HepG2 (cell line): ENCODE measurements at regions not wholly inside any gene's neighbourhood (a gene's known extent, or its start where the extent isn't known, plus 50 kb on each side); places are given as distances from the start of the nearest gene placed in this dataset.
A peak's percentile ranks its signal among the peaks of the same experiment; 100 is the strongest.

Experiments used
- ELK4 ChIP-seq: sonication (generic); formaldehyde crosslinking; IDR thresholded peaks from 2 replicates; pipeline ENCODE4 v1.9.0; 2021; ENCODE audit warnings: missing genetic modification reagents, borderline replicate concordance
- HNF1A ChIP-seq, 2 experiments: sonication (generic) in 1 of 2; formaldehyde crosslinking in 1 of 2; IDR thresholded peaks; 2 replicates each; pipeline versions ENCODE4 v1.4.0 to v1.6.1; 2016 to 2020; ENCODE audit warnings: borderline replicate concordance in 1 of 2, low read depth in 1 of 2, mild to moderate bottlenecking in 1 of 2, missing genetic modification reagents in 1 of 2
- NCOA2 ChIP-seq: sonication (generic); formaldehyde crosslinking; IDR thresholded peaks from 2 replicates; pipeline ENCODE4 v1.8.0; 2022; ENCODE audit warnings: inconsistent platforms
- SOX6 ChIP-seq, 2 experiments: fragments of 450-650 bp in 1 of 2; sonication (generic) in 1 of 2; formaldehyde crosslinking in 1 of 2; IDR thresholded peaks; 2 replicates each; pipeline versions ENCODE4 v1.4.0 to v1.6.1; 2017 to 2020; ENCODE audit warnings: antibody characterized with exemption in 1 of 2, mild to moderate bottlenecking in 1 of 2, missing genetic modification reagents in 1 of 2
- STAT5B ChIP-seq: sonication (generic); formaldehyde crosslinking; IDR thresholded peaks from 2 replicates; pipeline ENCODE4 v1.4.0; 2020; ENCODE audit warnings: missing genetic modification reagents
- TEF ChIP-seq: sonication (generic); formaldehyde crosslinking; IDR thresholded peaks from 2 replicates; pipeline ENCODE4 v1.5.0; 2020; ENCODE audit warnings: missing genetic modification reagents
- ZFP36L2 ChIP-seq: sonication (generic); formaldehyde crosslinking; IDR thresholded peaks from 2 replicates; pipeline ENCODE4 v1.4.0; 2020; ENCODE audit warnings: missing genetic modification reagents
- ZKSCAN5 ChIP-seq: sonication (generic); formaldehyde crosslinking; IDR thresholded peaks from 2 replicates; pipeline ENCODE4 v1.5.1; 2020; ENCODE audit warnings: mild to moderate bottlenecking, missing genetic modification reagents
- ZNF260 ChIP-seq: sonication (generic); formaldehyde crosslinking; IDR thresholded peaks from 2 replicates; pipeline ENCODE4 v1.4.0; 2020; ENCODE audit warnings: missing genetic modification reagents, low read depth, mild to moderate bottlenecking, borderline replicate concordance
- ZNF605 ChIP-seq: sonication (generic); formaldehyde crosslinking; IDR thresholded peaks from 2 replicates; pipeline ENCODE4 v1.8.0; 2022; ENCODE audit warnings: mild to moderate bottlenecking, missing genetic modification reagents
- ZNF607 ChIP-seq: sonication (generic); formaldehyde crosslinking; IDR thresholded peaks from 2 replicates; pipeline ENCODE4 v1.5.1; 2020; ENCODE audit warnings: missing genetic modification reagents, mild to moderate bottlenecking, borderline replicate concordance
- TF ChIP-seq, protein P1 (sequence below): sonication (generic); formaldehyde crosslinking; IDR thresholded peaks from 2 replicates; pipeline ENCODE4 v1.4.0; 2020; ENCODE audit warnings: missing genetic modification reagents
- TF ChIP-seq, protein P2 (sequence below): sonication (generic); formaldehyde crosslinking; IDR thresholded peaks from 2 replicates; pipeline ENCODE4 v1.4.0; 2020; ENCODE audit warnings: low read depth, mild to moderate bottlenecking, missing genetic modification reagents
- TF ChIP-seq, protein P3 (sequence below): sonication (generic); formaldehyde crosslinking; IDR thresholded peaks from 2 replicates; pipeline ENCODE4; 2020; ENCODE audit warnings: missing genetic modification reagents, mild to moderate bottlenecking, borderline replicate concordance

DNA sequence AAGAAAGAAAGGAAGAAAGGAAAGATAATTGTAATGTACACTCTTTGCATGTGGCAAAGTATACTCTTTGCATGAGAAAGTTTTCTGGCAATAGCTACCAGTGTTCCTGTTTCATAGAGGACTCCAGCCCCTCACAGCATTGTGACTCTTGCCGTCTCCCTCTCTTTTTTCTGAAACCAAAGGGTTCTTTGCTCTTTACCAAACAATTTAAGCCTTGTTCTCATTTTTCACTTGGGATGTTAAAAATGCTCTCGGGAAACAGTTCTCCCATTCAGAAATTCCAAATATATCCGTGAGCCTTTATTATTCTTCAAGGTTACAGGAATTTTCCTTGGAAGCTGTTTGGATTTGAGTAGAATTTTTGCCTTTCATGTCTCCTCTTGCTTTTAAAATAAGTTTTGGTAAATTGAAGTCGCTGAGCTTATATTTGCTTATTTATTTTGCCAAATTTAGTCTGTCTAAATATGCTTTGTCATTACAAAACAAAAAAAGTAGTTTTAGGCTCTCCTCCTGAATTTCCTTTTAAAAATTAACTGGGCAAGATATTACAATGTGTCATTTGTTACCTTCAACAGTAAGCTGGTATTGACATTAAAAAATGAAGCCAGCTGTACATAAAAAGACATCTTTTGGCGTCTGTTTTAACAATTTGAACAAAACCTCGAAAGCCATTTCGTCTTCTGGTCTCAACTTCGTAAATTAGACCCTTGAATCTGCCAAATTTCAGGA is 103.8 kb upstream of the ARMC2 start (continued):
- no peak for TF ChIP-seq HNF1A (IDR thresholded peaks at IDR 0.05; ENCODE audit: low read depth)
- peak; percentile 68; the same call in 1 of the 2 replicates for TF ChIP-seq HNF1A (CRISPR knock-in tag; IDR thresholded peaks at IDR 0.05; ENCODE audit: borderline replicate concordance)
- 0 out of 2 replicates have a peak, but pooled peaks have one; percentile 24 for TF ChIP-seq NCOA2 (CRISPR knock-in tag)
- no peak for TF ChIP-seq ZNF605 (CRISPR knock-in tag)
- no peak for TF ChIP-seq ZKSCAN5 (CRISPR knock-in tag)
- no peak for TF ChIP-seq ZNF260
- TF ChIP-seq SOX6 (IDR thresholded peaks at IDR 0.05), result no peak
- peak; percentile 28; the same call in 1 of the 2 replicates for TF ChIP-seq SOX6 (CRISPR knock-in tag; IDR thresholded peaks at IDR 0.05)
- no peak for TF ChIP-seq ZNF607 (CRISPR knock-in tag)
- TF ChIP-seq TEF (CRISPR knock-in tag), result no peak
- TF ChIP-seq, protein P1, sequence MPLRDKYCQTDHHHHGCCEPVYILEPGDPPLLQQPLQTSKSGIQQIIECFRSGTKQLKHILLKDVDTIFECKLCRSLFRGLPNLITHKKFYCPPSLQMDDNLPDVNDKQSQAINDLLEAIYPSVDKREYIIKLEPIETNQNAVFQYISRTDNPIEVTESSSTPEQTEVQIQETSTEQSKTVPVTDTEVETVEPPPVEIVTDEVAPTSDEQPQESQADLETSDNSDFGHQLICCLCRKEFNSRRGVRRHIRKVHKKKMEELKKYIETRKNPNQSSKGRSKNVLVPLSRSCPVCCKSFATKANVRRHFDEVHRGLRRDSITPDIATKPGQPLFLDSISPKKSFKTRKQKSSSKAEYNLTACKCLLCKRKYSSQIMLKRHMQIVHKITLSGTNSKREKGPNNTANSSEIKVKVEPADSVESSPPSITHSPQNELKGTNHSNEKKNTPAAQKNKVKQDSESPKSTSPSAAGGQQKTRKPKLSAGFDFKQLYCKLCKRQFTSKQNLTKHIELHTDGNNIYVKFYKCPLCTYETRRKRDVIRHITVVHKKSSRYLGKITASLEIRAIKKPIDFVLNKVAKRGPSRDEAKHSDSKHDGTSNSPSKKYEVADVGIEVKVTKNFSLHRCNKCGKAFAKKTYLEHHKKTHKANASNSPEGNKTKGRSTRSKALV (CRISPR knock-in tag), result no peak
- TF ChIP-seq ZFP36L2 (CRISPR knock-in tag), result no peak
- TF ChIP-seq, protein P2, sequence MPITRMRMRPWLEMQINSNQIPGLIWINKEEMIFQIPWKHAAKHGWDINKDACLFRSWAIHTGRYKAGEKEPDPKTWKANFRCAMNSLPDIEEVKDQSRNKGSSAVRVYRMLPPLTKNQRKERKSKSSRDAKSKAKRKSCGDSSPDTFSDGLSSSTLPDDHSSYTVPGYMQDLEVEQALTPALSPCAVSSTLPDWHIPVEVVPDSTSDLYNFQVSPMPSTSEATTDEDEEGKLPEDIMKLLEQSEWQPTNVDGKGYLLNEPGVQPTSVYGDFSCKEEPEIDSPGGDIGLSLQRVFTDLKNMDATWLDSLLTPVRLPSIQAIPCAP (CRISPR knock-in tag), result no peak
- no peak for TF ChIP-seq STAT5B (CRISPR knock-in tag)
- TF ChIP-seq, protein P3, sequence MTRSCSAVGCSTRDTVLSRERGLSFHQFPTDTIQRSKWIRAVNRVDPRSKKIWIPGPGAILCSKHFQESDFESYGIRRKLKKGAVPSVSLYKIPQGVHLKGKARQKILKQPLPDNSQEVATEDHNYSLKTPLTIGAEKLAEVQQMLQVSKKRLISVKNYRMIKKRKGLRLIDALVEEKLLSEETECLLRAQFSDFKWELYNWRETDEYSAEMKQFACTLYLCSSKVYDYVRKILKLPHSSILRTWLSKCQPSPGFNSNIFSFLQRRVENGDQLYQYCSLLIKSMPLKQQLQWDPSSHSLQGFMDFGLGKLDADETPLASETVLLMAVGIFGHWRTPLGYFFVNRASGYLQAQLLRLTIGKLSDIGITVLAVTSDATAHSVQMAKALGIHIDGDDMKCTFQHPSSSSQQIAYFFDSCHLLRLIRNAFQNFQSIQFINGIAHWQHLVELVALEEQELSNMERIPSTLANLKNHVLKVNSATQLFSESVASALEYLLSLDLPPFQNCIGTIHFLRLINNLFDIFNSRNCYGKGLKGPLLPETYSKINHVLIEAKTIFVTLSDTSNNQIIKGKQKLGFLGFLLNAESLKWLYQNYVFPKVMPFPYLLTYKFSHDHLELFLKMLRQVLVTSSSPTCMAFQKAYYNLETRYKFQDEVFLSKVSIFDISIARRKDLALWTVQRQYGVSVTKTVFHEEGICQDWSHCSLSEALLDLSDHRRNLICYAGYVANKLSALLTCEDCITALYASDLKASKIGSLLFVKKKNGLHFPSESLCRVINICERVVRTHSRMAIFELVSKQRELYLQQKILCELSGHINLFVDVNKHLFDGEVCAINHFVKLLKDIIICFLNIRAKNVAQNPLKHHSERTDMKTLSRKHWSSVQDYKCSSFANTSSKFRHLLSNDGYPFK (CRISPR knock-in tag), result no peak
- no peak for TF ChIP-seq ELK4
